IPS-15b (cell line): ENCODE measurements at regions not wholly inside any gene's neighbourhood (a gene's known extent, or its start where the extent isn't known, plus 50 kb on each side); places are given as distances from the start of the nearest gene placed in this dataset.

Source experiments
- H3K27me3 ChIP-seq: one replicate; pipeline ENCODE4 v1.6.1; 2013; ENCODE audit warnings: low read length; ENCODE audit not compliant: control insufficient read depth, insufficient read depth
- H3K36me3 ChIP-seq: one replicate; pipeline ENCODE4 v1.6.1; 2013; ENCODE audit warnings: low read length; ENCODE audit not compliant: control insufficient read depth, insufficient read depth
- H3K4me1 ChIP-seq: one replicate; pipeline ENCODE4 v1.6.1; 2013; ENCODE audit warnings: mild to moderate bottlenecking, low read length; ENCODE audit not compliant: control insufficient read depth, insufficient read depth
- H3K4me3 ChIP-seq: one replicate; pipeline ENCODE4 v1.5.1; 2013; ENCODE audit warnings: low read depth, low read length
- H3K9ac ChIP-seq: one replicate; pipeline ENCODE4 v1.6.1; 2013; ENCODE audit warnings: low read depth, mild to moderate bottlenecking, low read length
- H3K9me3 ChIP-seq: one replicate; pipeline ENCODE4 v1.6.1; 2013; ENCODE audit warnings: mild to moderate bottlenecking, low read length; ENCODE audit not compliant: control insufficient read depth, insufficient read depth

GRCh38 chr1:5354681-5355080 is 637.5 kb downstream of the NPHP4 start:
- Histone ChIP-seq H3K9ac (no peak overlapping the region), H3K4me3 (no peak overlapping the region), H3K9me3 (peaks cover 6% of the 10 kb centered on the region), H3K27me3 (no peaks in the 10 kb centered on the region), H3K36me3 (no peaks in the 10 kb centered on the region), H3K4me1 (no peaks in the 10 kb centered on the region)

DNA sequence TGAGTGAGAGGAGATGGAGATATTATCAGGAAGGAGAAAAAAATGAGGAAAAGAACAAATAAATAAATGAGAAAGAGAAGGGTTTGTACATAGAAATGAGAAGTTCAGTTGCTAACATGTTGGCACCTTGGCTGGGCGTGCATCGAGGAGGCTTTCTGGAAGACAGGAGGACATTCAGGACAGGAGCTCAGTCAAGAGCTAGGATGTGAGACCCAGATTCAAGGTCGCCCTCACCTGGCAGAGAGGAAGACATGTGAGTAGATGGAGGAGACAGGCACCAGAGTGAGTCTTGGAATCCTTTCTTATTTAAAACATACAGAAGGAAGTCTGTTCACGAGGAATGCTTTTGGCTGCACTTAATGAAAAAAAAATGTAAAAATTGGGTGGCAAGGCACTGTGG is 640.9 kb downstream of the NPHP4 start:
- Histone ChIP-seq H3K4me1 (no peaks in the 10 kb centered on the region), H3K9ac (no peak overlapping the region), H3K4me3 (no peak overlapping the region), H3K9me3 (no peaks in the 10 kb centered on the region), H3K27me3 (no peaks in the 10 kb centered on the region), H3K36me3 (no peaks in the 10 kb centered on the region)

GRCh38 chr1:5349526-5349925 is 642.7 kb downstream of the NPHP4 start:
- Histone ChIP-seq H3K27me3 (no peaks in the 10 kb centered on the region), H3K9ac (no peak overlapping the region), H3K9me3 (no peaks in the 10 kb centered on the region), H3K36me3 (no peaks in the 10 kb centered on the region), H3K4me1 (no peaks in the 10 kb centered on the region), H3K4me3 (no peak overlapping the region)

GRCh38 chr1:5348732-5349465 is 643.3 kb downstream of the NPHP4 start:
- H3K36me3 ChIP-seq, result no peaks in the 10 kb centered on the region
- H3K9ac ChIP-seq, result no peak overlapping the region
- H3K9me3 ChIP-seq, result no peaks in the 10 kb centered on the region
- H3K4me3 ChIP-seq, result no peak overlapping the region
- no peaks in the 10 kb centered on the region for H3K4me1 ChIP-seq
- H3K27me3 ChIP-seq, result no peaks in the 10 kb centered on the region

DNA sequence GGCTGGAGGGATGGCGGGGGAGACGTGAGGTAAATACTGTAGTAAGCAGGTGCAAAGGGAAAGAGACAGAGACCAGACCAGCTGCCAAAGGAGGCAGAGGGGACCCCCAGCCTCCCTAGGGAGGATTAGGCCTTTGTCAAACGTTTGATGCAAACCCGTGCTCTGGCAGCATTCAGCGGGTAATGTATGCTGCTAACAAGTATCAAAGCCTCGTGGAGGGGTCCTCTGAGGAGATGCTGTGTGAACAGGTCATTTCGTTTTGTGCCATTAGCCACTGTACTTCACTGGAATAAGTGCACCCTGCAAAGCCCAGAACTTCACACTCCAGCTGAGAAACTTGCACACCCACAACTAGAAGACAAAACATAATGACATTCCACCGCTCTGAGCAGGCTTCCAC is 644.5 kb downstream of the NPHP4 start:
- Histone ChIP-seq H3K4me3 (no peak overlapping the region), H3K4me1 (no peaks in the 10 kb centered on the region), H3K9me3 (no peaks in the 10 kb centered on the region), H3K36me3 (no peaks in the 10 kb centered on the region), H3K27me3 (no peaks in the 10 kb centered on the region), H3K9ac (no peak overlapping the region)

DNA sequence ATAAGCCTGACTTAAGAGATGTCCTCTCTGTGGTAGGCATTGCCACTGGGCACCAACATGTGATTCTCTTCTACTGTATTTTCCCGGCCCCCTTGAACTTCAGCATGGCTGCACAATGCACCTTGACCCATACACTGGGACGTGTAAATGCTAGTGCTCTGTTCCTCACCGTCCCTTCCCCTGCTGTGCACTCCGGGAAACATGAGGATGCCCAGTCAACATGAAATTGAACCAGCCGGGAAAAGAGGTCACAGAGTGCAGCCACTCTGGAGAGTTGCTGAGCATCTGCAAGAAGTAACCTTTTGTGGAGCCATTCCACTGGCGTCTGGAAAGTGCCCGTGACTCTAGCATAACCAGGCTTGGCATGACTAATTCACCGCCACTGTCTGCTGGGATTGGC is 646.7 kb downstream of the NPHP4 start:
- Histone ChIP-seq H3K9ac (no peak overlapping the region), H3K27me3 (no peaks in the 10 kb centered on the region), H3K36me3 (no peaks in the 10 kb centered on the region), H3K4me1 (no peaks in the 10 kb centered on the region), H3K4me3 (no peak overlapping the region), H3K9me3 (no peaks in the 10 kb centered on the region)

- Histone ChIP-seq H3K9me3 (no peaks in the 10 kb centered on the region), H3K9ac (no peak overlapping the region), H3K36me3 (no peaks in the 10 kb centered on the region), H3K4me3 (no peak overlapping the region), H3K27me3 (no peaks in the 10 kb centered on the region), H3K4me1 (no peaks in the 10 kb centered on the region)
Measured at GRCh38 chr1:5343256-5344020, 648.8 kb downstream of the NPHP4 start.

- Histone ChIP-seq H3K9ac (no peak overlapping the region), H3K4me1 (no peaks in the 10 kb centered on the region), H3K9me3 (no peaks in the 10 kb centered on the region), H3K4me3 (no peak overlapping the region), H3K27me3 (no peaks in the 10 kb centered on the region), H3K36me3 (no peaks in the 10 kb centered on the region)
Measured at GRCh38 chr1:5342830-5343229, 649.4 kb downstream of the NPHP4 start.

DNA sequence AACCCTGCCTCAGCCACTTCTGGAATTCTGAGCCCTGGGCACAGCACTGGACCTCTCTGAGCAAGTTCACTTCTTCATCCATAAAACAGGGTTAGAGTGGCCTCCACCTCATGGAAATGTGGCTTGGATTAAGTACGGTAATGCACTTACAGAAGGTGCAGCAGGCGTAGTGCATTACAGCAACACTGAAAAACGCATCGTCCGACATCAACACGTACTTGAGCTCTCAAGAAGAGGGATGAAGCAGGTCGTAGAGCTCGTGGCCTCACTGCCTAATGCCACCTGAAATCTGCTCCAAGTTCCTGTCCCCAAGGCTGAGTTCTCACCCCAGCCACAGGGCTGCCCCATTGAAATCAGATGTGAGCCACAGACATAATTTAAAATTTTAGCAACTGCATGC is 650.1 kb downstream of the NPHP4 start:
- Histone ChIP-seq H3K4me1 (no peaks in the 10 kb centered on the region), H3K9ac (no peak overlapping the region), H3K9me3 (no peaks in the 10 kb centered on the region), H3K27me3 (no peaks in the 10 kb centered on the region), H3K4me3 (no peak overlapping the region), H3K36me3 (no peaks in the 10 kb centered on the region)

DNA sequence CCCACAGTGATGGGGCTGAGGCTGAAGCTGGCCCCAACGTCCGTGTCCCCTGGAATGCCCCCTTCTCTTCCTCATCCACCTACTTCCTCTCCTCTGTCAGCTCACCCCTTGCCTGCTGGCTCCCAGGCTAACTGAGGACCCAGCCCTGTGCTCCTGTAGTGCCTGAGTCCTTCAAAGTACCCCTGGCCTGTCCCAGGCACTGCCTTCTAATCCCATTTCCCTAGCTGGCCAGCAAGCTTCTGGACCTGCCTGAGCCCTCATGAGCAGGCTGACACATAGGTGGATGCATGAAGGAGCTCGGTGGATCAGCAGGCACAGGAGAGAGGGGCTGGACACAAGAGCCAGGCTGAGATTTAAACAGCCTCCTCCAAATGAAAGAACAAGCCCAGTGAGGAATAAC is 650.8 kb downstream of the NPHP4 start:
- Histone ChIP-seq H3K36me3 (no peaks in the 10 kb centered on the region), H3K4me3 (no peak overlapping the region), H3K4me1 (no peaks in the 10 kb centered on the region), H3K27me3 (no peaks in the 10 kb centered on the region), H3K9ac (no peak overlapping the region), H3K9me3 (no peaks in the 10 kb centered on the region)

- no peaks in the 10 kb centered on the region for H3K36me3 ChIP-seq
- H3K27me3 ChIP-seq, result no peaks in the 10 kb centered on the region
- no peaks in the 10 kb centered on the region for H3K9me3 ChIP-seq
- no peak overlapping the region for H3K4me3 ChIP-seq
- no peak overlapping the region for H3K9ac ChIP-seq
- no peaks in the 10 kb centered on the region for H3K4me1 ChIP-seq
Measured at GRCh38 chr1:5340560-5341130, 651.6 kb downstream of the NPHP4 start.

DNA sequence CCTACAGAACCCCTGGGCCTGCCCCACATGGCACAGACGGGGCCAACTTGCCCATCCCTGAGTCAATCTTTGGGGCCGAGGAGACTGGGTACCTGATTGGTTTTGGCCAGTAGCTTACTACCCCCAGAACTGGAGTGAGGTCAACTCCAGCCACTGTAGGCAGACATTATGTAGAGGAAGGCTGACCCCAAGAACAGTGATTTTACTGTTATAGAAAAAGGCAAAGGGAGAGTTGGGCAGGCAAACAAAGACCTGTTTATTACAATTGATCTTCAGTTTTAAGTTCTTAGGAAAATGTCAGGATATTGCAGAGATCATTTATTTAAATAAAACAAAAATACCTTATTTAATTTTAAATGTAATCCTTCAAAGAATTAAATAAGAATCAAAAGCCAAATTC is 653.8 kb downstream of the NPHP4 start:
- H3K27me3 ChIP-seq, result no peaks in the 10 kb centered on the region
- no peak overlapping the region for H3K9ac ChIP-seq
- H3K4me3 ChIP-seq, result no peak overlapping the region
- H3K36me3 ChIP-seq, result no peaks in the 10 kb centered on the region
- no peaks in the 10 kb centered on the region for H3K4me1 ChIP-seq
- no peaks in the 10 kb centered on the region for H3K9me3 ChIP-seq
